ENCODE measurements at regions not wholly inside any gene's neighbourhood (a gene's known extent, or its start where the extent isn't known, plus 50 kb on each side); places are given as distances from the start of the nearest gene placed in this dataset.
"Not testable (repeated sequence)": the region's sequence is repeated elsewhere in the genome, so short reads cannot be mapped to it uniquely, and the experiment has no call there.

DNA sequence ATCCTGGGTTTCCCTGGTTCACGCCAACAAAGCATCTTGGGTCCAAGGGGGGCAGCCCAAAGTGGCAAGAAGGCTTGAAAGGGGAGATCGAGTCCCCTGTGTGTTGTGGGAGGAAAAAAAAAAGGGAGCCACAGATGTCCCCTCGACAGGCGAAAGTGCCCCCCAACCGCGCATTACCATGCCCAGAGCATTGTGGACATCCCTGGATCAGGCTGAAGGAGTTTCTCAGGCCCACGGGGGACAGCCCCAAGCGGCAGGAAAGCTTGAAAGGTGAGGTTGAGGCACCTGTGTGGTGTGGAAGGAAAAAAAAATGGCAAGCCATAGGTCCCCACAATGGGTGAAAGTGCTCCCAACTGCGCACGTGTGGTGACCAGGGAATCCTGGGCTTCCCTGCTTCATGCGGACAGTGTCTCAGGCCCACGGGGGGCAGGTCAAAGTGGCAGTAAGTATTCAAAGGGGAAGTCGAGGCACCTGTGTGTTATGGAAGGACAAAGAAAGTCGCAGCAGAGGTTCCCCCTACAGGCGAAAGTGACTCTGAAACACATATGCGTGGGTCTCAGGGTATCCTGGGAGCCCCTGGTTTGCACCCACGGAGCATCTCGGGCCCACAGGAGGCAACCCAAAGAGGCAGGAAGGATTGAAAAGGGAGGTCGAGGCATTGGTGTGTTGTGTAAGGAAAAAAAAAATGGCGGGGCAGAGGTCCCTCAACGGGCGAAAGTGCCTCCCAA lies 580.1 kb downstream of the ALG10 start:
- POLR2A ChIA-PET = no interaction called here
- Mint-ChIP-seq H3K27me3 (peaks cover 0 to 8% (median 0%) of the 10 kb centered on the region in 5 donors), H3K36me3 (peaks cover 0 to 5% (median 0%) of the 10 kb centered on the region in 3 donors), H3K27ac (no peak overlapping the region), H3K4me1 (peaks cover 0 to 2% (median 0%) of the 10 kb centered on the region in 4 donors), H3K4me3 (peak overlapping the region in 1 of 10 donors; percentile 8), H3K9me3 (peaks cover 0 to 91% (median 61%) of the 10 kb centered on the region in 9 donors)
- no peak for ATAC-seq
- DNase-seq = peak in 1 of 10 donors; percentile 45

DNA sequence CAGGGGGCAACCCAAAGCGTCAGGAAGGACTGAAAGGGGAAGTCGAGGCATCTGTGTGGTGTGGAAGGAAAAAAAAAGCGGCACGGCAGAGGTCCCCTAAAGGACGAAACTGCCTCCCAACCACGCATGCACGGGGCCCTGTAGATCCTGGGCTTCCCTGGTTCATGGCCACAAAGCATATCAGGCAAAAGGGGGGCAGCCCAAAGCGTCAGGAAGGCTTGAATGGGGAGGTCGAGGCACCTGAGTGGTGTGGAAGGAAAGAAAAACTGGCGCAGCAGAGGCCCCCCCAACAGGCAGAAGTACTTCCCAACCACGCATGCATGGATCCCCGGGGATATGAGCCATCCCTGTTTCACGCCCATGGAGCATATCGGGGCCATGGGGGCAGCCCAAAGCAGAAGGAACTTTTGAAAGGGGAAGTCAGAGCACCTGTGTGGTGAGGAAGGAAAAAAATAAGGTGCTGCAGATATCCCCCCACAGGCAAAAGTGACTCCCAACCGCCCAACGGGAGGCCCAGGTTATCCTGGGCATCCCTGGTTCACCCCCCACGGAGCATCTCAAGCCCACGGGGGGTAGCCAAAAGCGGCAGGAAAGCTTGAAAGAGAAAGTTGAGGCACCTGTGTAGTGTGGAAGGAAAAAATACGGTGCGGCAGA lies 581.2 kb downstream of the ALG10 start:
- Mint-ChIP-seq H3K4me1 (peaks cover 0 to 2% (median 0%) of the 10 kb centered on the region in 4 donors), H3K4me3 (no peak overlapping the region), H3K9me3 (peaks cover 0 to 83% (median 54%) of the 10 kb centered on the region in 9 donors), H3K27me3 (peaks cover 0 to 8% (median 0%) of the 10 kb centered on the region in 5 donors), H3K27ac (no peak overlapping the region), H3K36me3 (peaks cover 0 to 5% (median 0%) of the 10 kb centered on the region in 3 donors)
- no peak for DNase-seq
- no peak for ATAC-seq
- POLR2A ChIA-PET = no interaction called here

DNA sequence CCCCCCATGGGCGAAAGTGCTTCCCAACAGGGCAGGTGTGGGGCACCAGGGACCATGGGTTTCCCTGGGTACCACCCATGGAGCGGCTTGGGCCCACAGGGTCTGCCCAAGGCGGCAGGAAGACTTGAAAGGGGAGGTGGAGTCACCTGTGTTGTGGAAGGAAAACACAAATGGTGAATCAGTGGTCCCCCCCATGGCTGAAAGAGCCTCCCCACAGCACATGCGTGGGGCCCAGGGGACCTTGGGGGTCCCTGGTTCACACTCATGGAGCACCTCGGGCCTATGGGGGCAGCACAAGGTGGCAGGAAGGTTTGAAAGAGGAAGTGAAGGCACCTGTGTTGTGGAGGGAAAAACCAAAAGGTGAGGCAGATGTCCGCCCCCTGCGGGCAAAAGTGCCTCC lies 581.9 kb downstream of the ALG10 start:
- DNase-seq (no peak), ATAC-seq (no peak)
- Mint-ChIP-seq H3K4me1 (peaks cover 0 to 2% (median 0%) of the 10 kb centered on the region in 4 donors), H3K27me3 (peaks cover 0 to 3% (median 0%) of the 10 kb centered on the region in 5 donors), H3K27ac (no peak overlapping the region), H3K36me3 (peaks cover 0 to 5% (median 2%) of the 10 kb centered on the region in 3 donors), H3K9me3 (peaks cover 0 to 84% (median 56%) of the 10 kb centered on the region in 9 donors), H3K4me3 (no peak overlapping the region)
- POLR2A ChIA-PET = no interaction called here

DNA sequence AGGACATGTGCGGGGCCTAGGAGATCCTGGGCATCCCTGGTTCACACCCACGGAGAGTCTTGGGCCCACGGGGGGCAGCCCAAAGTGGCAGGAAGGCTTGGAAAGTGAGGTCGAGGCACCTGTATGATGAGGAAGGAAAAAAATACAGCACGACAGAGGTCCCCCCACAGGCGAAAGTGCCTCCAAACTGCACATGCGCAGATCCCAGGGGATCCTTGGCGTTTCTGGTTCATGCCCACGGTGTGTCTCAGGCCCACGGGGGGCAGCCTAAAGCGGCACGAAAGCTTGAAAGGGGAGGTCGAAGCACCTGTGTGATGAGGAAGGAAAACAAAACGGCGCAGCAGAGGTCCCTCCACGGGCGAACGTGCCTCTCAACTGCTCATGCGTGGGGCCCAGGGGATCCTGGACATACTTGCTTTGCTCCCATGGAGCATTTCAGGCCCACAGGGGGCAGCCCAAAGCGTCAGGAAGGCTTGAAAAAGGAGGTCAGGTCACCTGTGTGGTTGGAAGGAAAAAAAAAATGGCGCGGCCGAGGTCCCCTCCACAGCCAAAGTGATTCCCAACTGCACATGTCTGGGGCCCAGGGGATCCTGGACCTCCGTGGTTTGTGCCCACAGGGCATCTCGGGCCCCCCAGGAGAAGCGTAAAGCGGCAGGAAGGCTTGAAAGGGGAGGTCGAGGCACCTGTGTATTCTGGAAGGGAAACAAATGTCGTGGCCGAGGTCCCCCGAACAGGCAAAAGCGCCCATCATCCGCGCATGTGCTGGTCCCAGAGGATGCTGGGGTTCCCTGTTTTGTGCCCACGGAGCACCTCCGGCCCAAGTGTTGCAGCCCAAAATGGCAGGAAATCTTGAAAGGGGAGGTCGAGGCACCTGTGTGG lies 582.6 kb downstream of the ALG10 start:
- POLR2A ChIA-PET = no interaction called here
- peak in 1 of 10 donors; percentile 36 for DNase-seq
- Mint-ChIP-seq H3K36me3 (peaks cover 0 to 5% (median 2%) of the 10 kb centered on the region in 3 donors), H3K4me1 (peaks cover 0 to 2% (median 0%) of the 10 kb centered on the region in 4 donors), H3K9me3 (peaks cover 0 to 84% (median 51%) of the 10 kb centered on the region in 9 donors), H3K4me3 (no peak overlapping the region), H3K27ac (no peak overlapping the region), H3K27me3 (peaks cover 0 to 3% (median 0%) of the 10 kb centered on the region in 5 donors)
- no peak for ATAC-seq

DNA sequence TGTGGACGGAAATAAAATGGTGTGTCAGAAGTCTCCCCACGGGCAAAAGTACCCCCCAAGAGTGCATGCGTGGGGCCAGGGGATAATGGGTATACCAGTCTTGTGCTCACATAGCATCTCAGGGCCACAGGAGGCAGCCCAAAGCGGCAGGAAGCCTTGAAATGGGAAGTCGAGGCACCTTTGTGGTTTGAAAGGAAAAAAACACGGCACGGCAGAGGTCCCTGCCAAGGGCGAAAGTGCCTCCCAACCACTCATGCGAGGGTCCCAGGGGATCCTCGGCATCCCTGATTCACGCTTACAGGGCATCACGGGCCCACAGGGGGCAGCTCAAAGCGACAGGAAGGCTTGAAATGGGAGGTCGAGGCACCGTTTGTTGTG lies 583.2 kb downstream of the ALG10 start:
- Mint-ChIP-seq H3K9me3 (peaks cover 0 to 84% (median 50%) of the 10 kb centered on the region in 9 donors), H3K36me3 (peaks cover 0 to 5% (median 2%) of the 10 kb centered on the region in 3 donors), H3K4me3 (no peak overlapping the region), H3K4me1 (peaks cover 0 to 2% (median 0%) of the 10 kb centered on the region in 4 donors), H3K27ac (no peak overlapping the region), H3K27me3 (peaks cover 0 to 3% (median 0%) of the 10 kb centered on the region in 5 donors)
- DNase-seq = peak in 1 of 10 donors; percentile 28
- POLR2A ChIA-PET = no interaction called here
- no peak for ATAC-seq

DNA sequence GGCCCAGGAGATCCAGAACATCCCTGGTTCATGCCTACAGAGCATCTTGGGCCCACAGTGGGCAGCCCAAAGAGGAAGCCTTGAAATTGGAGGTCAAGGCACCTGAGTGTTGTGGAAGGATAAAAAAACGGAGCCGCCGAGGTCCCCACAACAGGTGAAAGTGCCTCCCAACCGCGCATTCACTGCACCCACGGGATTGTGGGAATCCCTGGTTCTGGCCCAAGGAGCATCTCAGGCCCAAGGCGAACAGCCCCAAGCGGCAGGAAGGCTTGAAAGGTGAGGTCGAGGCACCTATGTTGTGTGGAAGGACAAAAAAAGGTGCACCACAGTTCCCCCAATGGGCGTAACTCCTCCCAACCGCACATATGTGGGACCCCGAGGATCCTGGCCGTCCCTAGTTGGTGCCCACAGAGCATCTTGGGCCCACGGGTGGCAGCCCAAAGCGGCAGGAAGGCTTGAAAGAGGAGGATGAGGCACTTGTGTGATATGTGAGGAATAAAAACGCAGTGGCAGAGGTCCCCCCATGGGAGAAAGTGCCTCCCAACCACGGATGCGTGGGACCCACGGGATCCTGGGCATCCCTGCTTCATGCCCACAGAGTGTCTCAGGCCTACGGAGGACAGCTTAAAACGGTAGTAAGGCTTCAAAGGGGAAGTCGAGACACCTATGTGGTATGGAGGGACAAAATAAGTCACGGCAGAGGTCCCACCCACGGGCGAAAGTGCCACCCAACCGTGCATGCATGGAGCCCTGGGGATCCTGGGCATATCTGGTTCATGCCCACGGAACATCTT lies 583.9 kb downstream of the ALG10 start:
- no peaks in the 10 kb centered on the region for H3K4me1 Mint-ChIP-seq
- peaks cover 0 to 84% (median 44%) of the 10 kb centered on the region in 9 donors for H3K9me3 Mint-ChIP-seq
- peaks cover 0 to 8% (median 2%) of the 10 kb centered on the region in 3 donors for H3K36me3 Mint-ChIP-seq
- no peaks in the 10 kb centered on the region for H3K27me3 Mint-ChIP-seq
- POLR2A ChIA-PET = no interaction called here
- H3K27ac Mint-ChIP-seq = no peak overlapping the region
- ATAC-seq (no peak), DNase-seq (peak in 1 of 10 donors; percentile 60)
- no peak overlapping the region for H3K4me3 Mint-ChIP-seq

DNA sequence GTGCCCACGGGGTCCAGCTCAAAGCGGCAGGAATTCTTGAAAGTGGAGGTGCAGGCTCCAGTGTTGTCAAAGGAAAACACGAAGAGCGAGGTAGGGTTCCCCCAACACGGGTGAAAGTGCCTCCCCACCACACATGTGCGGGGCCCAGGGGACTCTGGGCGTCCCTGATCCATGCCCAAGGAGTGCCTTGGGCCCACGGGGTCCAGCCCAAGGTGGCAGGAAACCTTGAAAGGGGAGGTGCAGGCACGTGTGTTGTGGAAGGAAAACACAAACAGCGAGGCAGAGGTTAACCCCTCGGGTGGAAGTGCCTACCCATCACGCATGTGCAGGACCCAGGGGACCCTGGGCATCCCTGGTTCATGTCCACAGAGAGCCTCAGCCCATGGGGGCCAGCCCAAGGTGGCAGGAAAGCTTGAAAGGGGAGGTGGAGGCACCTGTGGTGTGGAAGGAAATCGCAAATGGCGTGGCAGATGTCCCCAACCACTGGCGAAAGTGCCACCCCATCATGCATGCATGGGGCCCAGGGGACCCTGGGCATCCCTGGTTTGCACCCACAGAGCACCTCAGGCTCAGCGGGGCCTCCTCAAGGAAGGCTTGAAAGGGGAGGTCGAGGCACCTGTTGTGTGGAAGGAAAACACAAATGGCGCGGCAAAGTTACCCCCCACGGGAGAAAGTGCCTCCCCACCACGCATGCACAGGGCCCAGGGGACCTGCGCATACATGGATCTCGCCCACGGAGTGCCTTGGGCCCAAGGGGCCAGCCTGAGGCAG lies 584.6 kb downstream of the ALG10 start:
- peaks cover 0 to 6% (median 2%) of the 10 kb centered on the region in 3 donors for H3K36me3 Mint-ChIP-seq
- POLR2A ChIA-PET = no interaction called here
- DNase-seq = peak in 1 of 10 donors; percentile 40
- no peak overlapping the region for H3K27ac Mint-ChIP-seq
- H3K9me3 Mint-ChIP-seq = peaks cover 0 to 84% (median 43%) of the 10 kb centered on the region in 9 donors
- H3K4me1 Mint-ChIP-seq = no peaks in the 10 kb centered on the region
- ATAC-seq = no peak
- H3K4me3 Mint-ChIP-seq = no peak overlapping the region
- H3K27me3 Mint-ChIP-seq = no peaks in the 10 kb centered on the region

DNA sequence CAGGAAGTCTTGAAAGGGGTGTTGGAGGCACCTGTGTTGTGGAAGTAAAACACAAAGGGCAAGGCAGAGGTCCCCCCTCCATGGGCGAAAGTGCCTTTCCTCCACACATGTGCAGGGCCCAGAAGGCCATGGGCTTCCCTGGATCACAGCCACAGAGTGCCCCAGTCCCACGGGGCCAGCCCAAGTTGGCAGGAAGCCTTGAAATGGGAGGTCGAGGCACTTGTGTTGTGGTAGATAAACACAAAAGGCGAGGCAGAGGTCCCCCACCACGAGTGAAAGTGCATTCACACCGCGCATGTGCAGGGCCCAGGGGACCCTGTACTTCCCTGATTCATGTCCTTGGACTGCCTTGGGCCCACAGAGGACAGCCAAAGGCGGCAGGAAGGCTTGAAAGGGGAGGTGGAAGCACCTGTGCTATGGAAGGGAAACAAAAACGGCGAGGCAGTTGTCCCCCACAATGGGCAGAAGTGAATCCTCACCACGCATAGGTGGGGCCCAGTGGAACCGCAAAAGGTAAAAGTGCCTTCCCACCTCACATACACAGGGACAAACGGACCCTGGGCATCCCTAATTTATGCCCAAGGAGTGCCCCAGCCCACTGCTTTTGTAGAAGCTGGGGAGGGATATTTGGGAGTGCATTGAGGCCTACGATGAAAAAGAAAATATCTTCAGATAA lies 585.4 kb downstream of the ALG10 start:
- H3K36me3 Mint-ChIP-seq = peaks cover 0 to 4% (median 2%) of the 10 kb centered on the region in 3 donors
- no peak for ATAC-seq
- no peaks in the 10 kb centered on the region for H3K27me3 Mint-ChIP-seq
- H3K27ac Mint-ChIP-seq = no peak overlapping the region
- POLR2A ChIA-PET = no interaction called here
- no peaks in the 10 kb centered on the region for H3K4me1 Mint-ChIP-seq
- no peak overlapping the region for H3K4me3 Mint-ChIP-seq
- peaks cover 4 to 87% (median 43%) of the 10 kb centered on the region in 9 donors for H3K9me3 Mint-ChIP-seq
- DNase-seq = peak in 1 of 10 donors; percentile 28

DNA sequence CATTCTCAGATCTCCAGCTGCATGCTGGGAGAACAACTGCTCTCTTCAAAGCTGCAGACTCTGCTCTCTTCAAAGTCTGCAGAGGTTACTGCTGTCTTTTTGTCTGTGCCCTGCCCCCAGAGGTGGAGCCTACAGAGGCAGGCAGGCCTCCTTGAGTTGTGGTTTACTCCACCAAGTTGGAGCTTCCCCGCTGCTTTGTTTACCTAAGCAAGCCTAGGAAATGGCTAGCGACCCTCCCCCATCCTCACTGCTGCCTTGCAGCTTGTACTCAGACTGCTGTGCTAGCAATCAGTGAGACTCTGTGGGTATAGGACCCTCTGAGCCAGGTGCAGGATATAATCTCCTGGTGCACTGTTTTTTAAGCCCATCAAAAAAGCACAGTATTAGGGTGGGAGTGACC lies 591.7 kb downstream of the ALG10 start:
- ATAC-seq, POLR2A ChIA-PET, H3K4me3 Mint-ChIP-seq, DNase-seq, H3K27me3 Mint-ChIP-seq, H3K4me1 Mint-ChIP-seq, H3K27ac Mint-ChIP-seq: not testable (repeated sequence)
- Mint-ChIP-seq H3K36me3 (peaks cover 0 to 27% (median 11%) of the 10 kb centered on the region in 3 donors), H3K9me3 (peaks cover 10 to 86% (median 45%) of the 10 kb centered on the region in 9 donors)

DNA sequence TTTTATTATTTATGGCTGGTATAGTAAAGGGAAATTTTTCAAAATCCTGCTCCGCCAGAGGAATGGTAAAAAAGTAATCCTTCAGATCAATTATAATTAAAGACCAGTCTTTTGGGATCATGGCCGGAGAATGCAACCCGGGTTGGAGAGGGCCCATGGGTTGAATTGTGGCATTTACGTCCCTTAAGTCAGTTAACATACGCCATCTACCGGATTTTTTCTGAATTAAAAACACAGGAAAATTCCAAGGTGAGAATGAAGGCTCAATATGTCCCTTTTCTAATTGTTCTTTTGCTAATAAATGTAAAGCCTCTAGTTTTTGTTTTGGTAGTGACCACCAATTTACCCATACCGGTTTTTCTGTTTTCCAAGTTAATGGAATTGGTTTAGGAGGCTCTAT lies 602.8 kb downstream of the ALG10 start:
- Mint-ChIP-seq H3K27me3 (no peaks in the 10 kb centered on the region), H3K4me3 (no peak overlapping the region), H3K9me3 (peaks cover 0 to 49% (median 15%) of the 10 kb centered on the region in 9 donors), H3K4me1 (no peaks in the 10 kb centered on the region), H3K36me3 (peaks cover 0 to 1% (median 0%) of the 10 kb centered on the region in 3 donors), H3K27ac (no peak overlapping the region)
- POLR2A ChIA-PET = no interaction called here
- ATAC-seq = no peak
- DNase-seq = no peak

All from naive thymus-derived CD8-positive, alpha-beta T cell (primary cell).